A204.1 (cell line): ENCODE measurements at regions not wholly inside any gene's neighbourhood (a gene's known extent, or its start where the extent isn't known, plus 50 kb on each side); places are given as distances from the start of the nearest gene placed in this dataset.
"Not testable (repeated sequence)": the region's sequence is repeated elsewhere in the genome, so short reads cannot be mapped to it uniquely, and the experiment has no call there.

Experiments used
- FAIRE-seq: peaks from 2 replicates; lab custom pipeline; 2012; peaks lifted over from hg19 to GRCh38; lab: Jason Lieb, UNC

- FAIRE-seq: no peak
These were observed 1262.3 kb upstream of the PHF14 start for GRCh38 chr7:9711259-9711918.

GRCh38 chr7:9718071-9718661 is 1255.5 kb upstream of the PHF14 start:
- no peak for FAIRE-seq

GRCh38 chr7:9719303-9719702 is 1254.4 kb upstream of the PHF14 start:
- no peak for FAIRE-seq

- no peak for FAIRE-seq
These were observed 1254.0 kb upstream of the PHF14 start for GRCh38 chr7:9719721-9720120.

GRCh38 chr7:9725940-9726663 is 1247.6 kb upstream of the PHF14 start:
- not testable (repeated sequence) for FAIRE-seq

- FAIRE-seq: not testable (repeated sequence)
These were observed 1246.9 kb upstream of the PHF14 start for GRCh38 chr7:9726811-9727210.

GRCh38 chr7:9727467-9727869 is 1246.2 kb upstream of the PHF14 start:
- FAIRE-seq: not testable (repeated sequence)

GRCh38 chr7:9728014-9728657 is 1245.5 kb upstream of the PHF14 start:
- not testable (repeated sequence) for FAIRE-seq

- FAIRE-seq: no peak
These were observed 1221.6 kb upstream of the PHF14 start for GRCh38 chr7:9752033-9752432.

GRCh38 chr7:9761224-9761623 is 1212.4 kb upstream of the PHF14 start:
- no peak for FAIRE-seq

- FAIRE-seq: no peak
These were observed 1196.8 kb upstream of the PHF14 start for GRCh38 chr7:9776900-9777299.

GRCh38 chr7:9778367-9778766 is 1195.3 kb upstream of the PHF14 start:
- FAIRE-seq: no peak

- FAIRE-seq: no peak
These were observed 1192.0 kb upstream of the PHF14 start for GRCh38 chr7:9781710-9782109.

- no peak for FAIRE-seq
These were observed 1191.4 kb upstream of the PHF14 start for GRCh38 chr7:9782275-9782674.

GRCh38 chr7:9785211-9785610 is 1188.5 kb upstream of the PHF14 start:
- FAIRE-seq: no peak

GRCh38 chr7:9796241-9796640 is 1177.4 kb upstream of the PHF14 start:
- FAIRE-seq: no peak

GRCh38 chr7:9822458-9823290 is 1151.0 kb upstream of the PHF14 start:
- FAIRE-seq: no peak

GRCh38 chr7:9835199-9835598 is 1138.5 kb upstream of the PHF14 start:
- FAIRE-seq: no peak

GRCh38 chr7:9836671-9837070 is 1137.0 kb upstream of the PHF14 start:
- no peak for FAIRE-seq

GRCh38 chr7:9842301-9842700 is 1131.4 kb upstream of the PHF14 start:
- no peak for FAIRE-seq

GRCh38 chr7:9846902-9847301 is 1126.8 kb upstream of the PHF14 start:
- no peak for FAIRE-seq

GRCh38 chr7:9854605-9855004 is 1119.1 kb upstream of the PHF14 start:
- no peak for FAIRE-seq
